Ishikawa (cell line): ENCODE measurements at regions not wholly inside any gene's neighbourhood (a gene's known extent, or its start where the extent isn't known, plus 50 kb on each side); places are given as distances from the start of the nearest gene placed in this dataset.

ENCODE experiments used
- CEBPB ChIP-seq: IDR thresholded peaks from 2 replicates; pipeline ENCODE4 v1.6.1; 2012
- CREB1 ChIP-seq: IDR thresholded peaks from 2 replicates; pipeline ENCODE4 v1.6.1; 2012; ENCODE audit warnings: low read depth
- EGR1 ChIP-seq: IDR thresholded peaks from 2 replicates; pipeline ENCODE4 v1.6.1; 2012
- EP300 ChIP-seq: IDR thresholded peaks from 2 replicates; pipeline ENCODE4 v1.6.1; 2012; ENCODE audit warnings: borderline replicate concordance
- FOXM1 ChIP-seq: IDR thresholded peaks from 2 replicates; pipeline ENCODE4 v1.6.1; 2012; ENCODE audit warnings: low read depth, borderline replicate concordance
- MAX ChIP-seq: IDR thresholded peaks from 2 replicates; pipeline ENCODE4 v1.6.1; 2012
- NFIC ChIP-seq: IDR thresholded peaks from 2 replicates; pipeline ENCODE4 v1.6.1; 2012
- RAD21 ChIP-seq: IDR thresholded peaks from 2 replicates; pipeline ENCODE4 v1.6.1; 2012; ENCODE audit warnings: low read depth
- REST ChIP-seq: IDR thresholded peaks from 2 replicates; pipeline ENCODE4 v1.6.1; 2012; ENCODE audit warnings: low read depth, mild to moderate bottlenecking
- TAF1 ChIP-seq: IDR thresholded peaks from 2 replicates; pipeline ENCODE4 v1.6.1; 2012; ENCODE audit warnings: low read depth, mild to moderate bottlenecking
- TCF12 ChIP-seq: IDR thresholded peaks from 2 replicates; pipeline ENCODE4 v1.6.1; 2012; ENCODE audit warnings: low read depth
- TEAD4 ChIP-seq: IDR thresholded peaks from 2 replicates; pipeline ENCODE4 v1.6.1; 2012
- USF1 ChIP-seq: IDR thresholded peaks from 2 replicates; pipeline ENCODE4 v1.6.1; 2012
- YY1 ChIP-seq: IDR thresholded peaks from 2 replicates; pipeline ENCODE4 v1.6.1; 2012; ENCODE audit warnings: low read depth
- ZBTB7A ChIP-seq: IDR thresholded peaks from 2 replicates; pipeline ENCODE4 v1.6.1; 2012; ENCODE audit warnings: low read depth

GRCh38 chr4:128686810-128687209 is 122.7 kb upstream of the JADE1 start:
- no peak for TF ChIP-seq TAF1

- TF ChIP-seq EGR1: no peak
- no peak for TF ChIP-seq NFIC
- no peak for TF ChIP-seq EP300
- TF ChIP-seq TEAD4: no peak
- no peak for TF ChIP-seq REST
- TF ChIP-seq CEBPB: no peak
- TF ChIP-seq RAD21: no peak
- no peak for TF ChIP-seq ZBTB7A
- no peak for TF ChIP-seq YY1
- no peak for TF ChIP-seq USF1
- no peak for TF ChIP-seq TCF12
- TF ChIP-seq TAF1: no peak
Observed at GRCh38 chr4:128686032-128686465, 123.5 kb upstream of the JADE1 start.

- TF ChIP-seq EGR1 (no peak), TCF12 (no peak), MAX (no peak), TEAD4 (no peak), NFIC (no peak), CEBPB (no peak), CREB1 (no peak), FOXM1 (no peak), REST (no peak), EP300 (no peak), RAD21 (no peak), USF1 (no peak), YY1 (no peak), ZBTB7A (no peak), TAF1 (no peak)
Observed at GRCh38 chr4:128684016-128684415, 125.5 kb upstream of the JADE1 start.

- TF ChIP-seq REST (no peak), EP300 (no peak), MAX (no peak), CEBPB (no peak), USF1 (no peak)
Observed at GRCh38 chr4:128682942-128683666, 126.4 kb upstream of the JADE1 start.

- TF ChIP-seq YY1 (no peak), RAD21 (no peak), EP300 (no peak), CREB1 (no peak), CEBPB (no peak), EGR1 (no peak), TCF12 (no peak), TEAD4 (no peak), MAX (no peak), ZBTB7A (no peak), NFIC (no peak), USF1 (no peak), REST (no peak), FOXM1 (no peak), TAF1 (no peak)
Observed at GRCh38 chr4:128676095-128676494, 133.4 kb upstream of the JADE1 start.
